RKO (cell line): ENCODE measurements at regions not wholly inside any gene's neighbourhood (a gene's known extent, or its start where the extent isn't known, plus 50 kb on each side); places are given as distances from the start of the nearest gene placed in this dataset.
A peak's percentile ranks its signal among the peaks of the same experiment; 100 is the strongest.

ENCODE experiments used
- DNase-seq: peaks from one replicate; pipeline ENCODE4 v3.0.0-alpha.2; 2016; ENCODE audit warnings: low spot score

- no peak for DNase-seq
These were observed 272.9 kb downstream of the IRS1 start for GRCh38 chr2:226526716-226527115.

GRCh38 chr2:226524381-226524843, 275.2 kb downstream of the IRS1 start:
- no peak for DNase-seq

- DNase-seq: no peak
These were observed 278.9 kb downstream of the IRS1 start for GRCh38 chr2:226520723-226521122.

- no peak for DNase-seq
These were observed 284.1 kb downstream of the IRS1 start for GRCh38 chr2:226515344-226516055.

GRCh38 chr2:226514895-226515294, 284.7 kb downstream of the IRS1 start:
- DNase-seq: no peak

- no peak for DNase-seq
These were observed 288.3 kb downstream of the IRS1 start for GRCh38 chr2:226511311-226511710.

- DNase-seq: no peak
These were observed 290.9 kb downstream of the IRS1 start for GRCh38 chr2:226508683-226509082.

GRCh38 chr2:226508005-226508404, 291.6 kb downstream of the IRS1 start:
- DNase-seq: no peak

- DNase-seq: no peak
These were observed 302.3 kb downstream of the IRS1 start for GRCh38 chr2:226497146-226497909.

GRCh38 chr2:226496273-226496550, 303.4 kb downstream of the IRS1 start:
- DNase-seq: no peak

- no peak for DNase-seq
These were observed 304.0 kb downstream of the IRS1 start for GRCh38 chr2:226495466-226496272.

- DNase-seq: no peak
These were observed 308.5 kb downstream of the IRS1 start for GRCh38 chr2:226491112-226491511.

- peak; percentile 36 for DNase-seq
These were observed 309.7 kb downstream of the IRS1 start for GRCh38 chr2:226489775-226490541.

- no peak for DNase-seq
These were observed 311.6 kb downstream of the IRS1 start for GRCh38 chr2:226488034-226488433.

- no peak for DNase-seq
These were observed 312.0 kb downstream of the IRS1 start for GRCh38 chr2:226487573-226487972.

- DNase-seq: no peak
These were observed 315.6 kb downstream of the IRS1 start for GRCh38 chr2:226483745-226484619.

GRCh38 chr2:226483143-226483542, 316.5 kb downstream of the IRS1 start:
- no peak for DNase-seq

- peak; percentile 15 for DNase-seq
These were observed 321.4 kb downstream of the IRS1 start for GRCh38 chr2:226478109-226478809.

GRCh38 chr2:226477221-226478108, 322.2 kb downstream of the IRS1 start:
- no peak for DNase-seq
